BJ (cell line): ENCODE measurements at regions not wholly inside any gene's neighbourhood (a gene's known extent, or its start where the extent isn't known, plus 50 kb on each side); places are given as distances from the start of the nearest gene placed in this dataset.

Experiments used
- CTCF ChIA-PET: fragments of 350-600 bp; formaldehyde crosslinking; extraction: SDS; loops from one replicate; lab custom pipeline; 2021; ENCODE audit warnings: antibody characterized with exemption, inconsistent platforms; lab: Yijun Ruan, JAX
- POLR2A ChIA-PET: fragments of 300-600 bp; sonication (Branson Sonifier 250); formaldehyde crosslinking; extraction: SDS; loops from one replicate; lab custom pipeline; 2021; ENCODE audit warnings: antibody characterized with exemption; lab: Charles Lee
- DNase-seq: peaks from one replicate; pipeline ENCODE4 v3.0.0-alpha.2; 2011; ENCODE audit warnings: low read depth
- H3K27me3 ChIP-seq: 2 replicates; pipeline ENCODE4 v1.6.0; 2011; ENCODE audit warnings: low read length; ENCODE audit not compliant: control insufficient read depth, insufficient read depth
- H3K36me3 ChIP-seq: 2 replicates; pipeline ENCODE4 v1.5.1; 2011; ENCODE audit warnings: low read length; ENCODE audit not compliant: control insufficient read depth, insufficient read depth
- H3K4me3 ChIP-seq: 2 replicates; pipeline ENCODE4 v1.5.1; 2011; ENCODE audit warnings: low read depth, mild to moderate bottlenecking, control low read depth, low read length
- TF ChIP-seq, protein P1 (sequence below): IDR thresholded peaks from 2 replicates; pipeline ENCODE4 v1.5.1; 2011; ENCODE audit warnings: low read depth, mild to moderate bottlenecking, control low read depth, inconsistent platforms, low read length, moderate library complexity; ENCODE audit not compliant: insufficient read depth

DNA sequence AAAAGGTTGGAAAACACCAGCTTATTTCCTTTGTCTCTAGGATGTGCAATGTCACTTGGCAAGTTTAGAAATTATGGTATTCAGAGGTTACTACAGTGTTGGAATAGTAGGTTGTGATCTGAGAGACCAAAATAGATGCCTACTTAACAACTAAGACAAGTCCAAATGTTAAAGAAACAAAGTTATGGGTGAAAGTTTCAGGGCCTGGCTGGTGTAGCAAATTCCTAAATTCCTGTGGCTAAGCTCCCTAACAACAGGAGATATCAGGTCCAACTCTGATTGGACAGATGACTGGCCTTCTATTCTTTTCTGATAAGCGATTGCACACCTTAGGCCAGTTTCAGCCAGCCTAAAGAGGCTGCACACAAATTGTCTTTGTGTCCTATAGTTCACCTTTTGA, 873.5 kb downstream of the REEP3 start:
- ChIA-PET CTCF (interaction anchor here (0.9 kb wide), 1 partner anchor 19 kb away, joined by 3 read pairs; no protein-coding TSS in a partner anchor), POLR2A (no interaction called here)
- no peaks in the 10 kb centered on the region for H3K36me3 ChIP-seq
- no peak for DNase-seq
- H3K27me3 ChIP-seq: no peaks in the 10 kb centered on the region
- no peak overlapping the region for H3K4me3 ChIP-seq
- TF ChIP-seq, protein P1, sequence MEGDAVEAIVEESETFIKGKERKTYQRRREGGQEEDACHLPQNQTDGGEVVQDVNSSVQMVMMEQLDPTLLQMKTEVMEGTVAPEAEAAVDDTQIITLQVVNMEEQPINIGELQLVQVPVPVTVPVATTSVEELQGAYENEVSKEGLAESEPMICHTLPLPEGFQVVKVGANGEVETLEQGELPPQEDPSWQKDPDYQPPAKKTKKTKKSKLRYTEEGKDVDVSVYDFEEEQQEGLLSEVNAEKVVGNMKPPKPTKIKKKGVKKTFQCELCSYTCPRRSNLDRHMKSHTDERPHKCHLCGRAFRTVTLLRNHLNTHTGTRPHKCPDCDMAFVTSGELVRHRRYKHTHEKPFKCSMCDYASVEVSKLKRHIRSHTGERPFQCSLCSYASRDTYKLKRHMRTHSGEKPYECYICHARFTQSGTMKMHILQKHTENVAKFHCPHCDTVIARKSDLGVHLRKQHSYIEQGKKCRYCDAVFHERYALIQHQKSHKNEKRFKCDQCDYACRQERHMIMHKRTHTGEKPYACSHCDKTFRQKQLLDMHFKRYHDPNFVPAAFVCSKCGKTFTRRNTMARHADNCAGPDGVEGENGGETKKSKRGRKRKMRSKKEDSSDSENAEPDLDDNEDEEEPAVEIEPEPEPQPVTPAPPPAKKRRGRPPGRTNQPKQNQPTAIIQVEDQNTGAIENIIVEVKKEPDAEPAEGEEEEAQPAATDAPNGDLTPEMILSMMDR: no peak

DNA sequence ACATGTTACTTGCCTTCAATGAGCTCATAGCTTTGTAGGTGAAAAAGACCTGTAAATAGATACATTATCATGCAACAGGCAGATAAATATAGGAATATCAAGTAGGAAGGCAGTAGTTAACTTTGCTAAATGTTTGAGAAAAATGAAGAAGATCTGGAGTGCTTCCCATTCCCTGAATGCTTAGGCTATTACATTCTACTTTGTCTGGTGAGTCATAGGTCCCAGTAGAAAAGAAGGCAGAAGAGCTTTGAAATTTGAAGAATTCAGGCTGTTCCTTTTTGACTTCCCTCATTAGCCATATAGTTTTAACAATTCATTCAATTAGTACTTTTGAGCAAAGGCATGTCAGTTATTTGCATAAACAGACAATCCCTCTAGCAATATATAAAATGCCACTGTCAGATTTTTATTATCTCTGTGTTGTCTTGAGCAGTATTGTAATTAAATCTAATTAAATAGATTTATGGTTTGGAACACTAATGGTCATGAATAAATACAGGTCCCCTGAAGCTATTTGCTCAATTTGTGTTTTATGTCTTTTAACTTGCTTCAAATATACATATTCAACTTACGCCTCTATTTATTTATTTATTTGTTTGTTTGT, 875.0 kb downstream of the REEP3 start:
- Histone ChIP-seq H3K27me3 (no peaks in the 10 kb centered on the region), H3K4me3 (no peak overlapping the region), H3K36me3 (no peaks in the 10 kb centered on the region)
- ChIA-PET POLR2A (no interaction called here), CTCF (no interaction called here)
- TF ChIP-seq, protein P1: no peak
- no peak for DNase-seq

GRCh38 chr10:64397125-64397524, 875.9 kb downstream of the REEP3 start:
- Histone ChIP-seq H3K36me3 (no peaks in the 10 kb centered on the region), H3K4me3 (no peak overlapping the region), H3K27me3 (no peaks in the 10 kb centered on the region)
- no peak for DNase-seq
- POLR2A ChIA-PET: no interaction called here
- CTCF ChIA-PET: no interaction called here
- TF ChIP-seq, protein P1: no peak

DNA sequence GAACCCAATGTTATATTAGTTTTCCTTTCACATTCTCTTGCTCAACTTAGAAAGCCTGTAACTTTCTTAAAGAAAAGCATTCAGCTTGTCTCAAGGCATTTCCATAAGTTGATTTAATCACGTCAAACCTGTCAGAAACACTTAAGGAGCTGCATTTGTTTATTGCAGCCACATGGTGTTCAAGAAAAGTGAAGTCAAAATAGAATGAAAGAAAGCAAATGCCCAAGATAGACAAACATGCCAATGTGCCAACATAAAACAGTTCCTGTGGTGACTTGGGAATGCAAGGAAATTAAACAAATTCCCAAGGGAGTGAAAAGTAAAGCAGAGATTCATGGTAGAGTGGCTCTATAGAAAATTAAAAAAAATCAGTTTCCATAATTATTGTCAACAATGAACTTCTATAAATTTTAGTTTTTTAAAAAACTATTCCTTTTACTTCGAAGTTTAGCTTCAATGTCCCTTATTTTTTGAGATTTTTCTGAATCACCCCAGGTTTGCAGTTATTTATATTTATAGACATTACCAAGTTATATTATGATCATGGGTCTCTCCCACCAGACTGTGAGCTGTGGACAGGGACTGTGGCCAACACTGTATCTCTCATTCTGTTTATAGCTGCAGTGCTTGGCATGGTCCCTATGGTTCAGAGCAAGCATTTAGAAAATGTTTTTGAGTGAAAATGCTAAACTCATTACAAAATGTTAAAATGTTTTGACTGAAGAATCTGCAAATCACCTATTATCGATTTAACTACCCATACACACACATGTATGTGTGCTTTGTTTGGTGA, 887.4 kb downstream of the REEP3 start:
- CTCF ChIA-PET: interaction anchor here (0.5 kb wide), 1 partner anchor 82 kb away, joined by 3 read pairs; no protein-coding TSS in a partner anchor
- Histone ChIP-seq H3K36me3 (no peaks in the 10 kb centered on the region), H3K4me3 (no peak overlapping the region), H3K27me3 (no peaks in the 10 kb centered on the region)
- POLR2A ChIA-PET: no interaction called here
- TF ChIP-seq, protein P1: no peak
- no peak for DNase-seq

DNA sequence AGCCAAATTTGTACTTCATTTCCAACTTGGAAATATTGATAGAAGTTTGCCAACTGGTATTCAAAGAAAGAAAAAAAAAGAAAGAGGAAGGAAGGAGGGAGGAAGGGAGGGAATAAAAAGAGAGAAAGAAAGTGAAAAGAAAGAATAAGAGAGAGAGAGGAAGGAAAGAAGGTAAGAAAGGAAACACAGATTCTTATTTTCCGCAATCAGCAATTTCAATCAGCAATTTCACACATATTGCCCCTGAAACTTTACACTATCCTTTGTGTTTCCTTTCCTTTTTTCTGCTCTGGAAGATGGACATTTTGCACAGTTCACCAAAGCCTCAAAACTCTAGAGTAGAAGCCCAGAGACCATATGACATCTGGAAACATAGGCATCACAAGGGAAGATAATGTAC, 888.1 kb downstream of the REEP3 start:
- CTCF ChIA-PET: no interaction called here
- no peak for DNase-seq
- no peak overlapping the region for H3K4me3 ChIP-seq
- H3K27me3 ChIP-seq: no peaks in the 10 kb centered on the region
- POLR2A ChIA-PET: no interaction called here
- TF ChIP-seq, protein P1: no peak
- no peaks in the 10 kb centered on the region for H3K36me3 ChIP-seq
